ENCODE measurements at regions not wholly inside any gene's neighbourhood (a gene's known extent, or its start where the extent isn't known, plus 50 kb on each side); places are given as distances from the start of the nearest gene placed in this dataset.

GRCh38 chr9:87099407-87099806 lies 152.1 kb upstream of the GAS1 start:
- Histone ChIP-seq H3K27me3 (ENCODE audit: insufficient read depth, poor library complexity, severe bottlenecking) (no peaks in the 10 kb centered on the region), H3K27ac (ENCODE audit: poor library complexity, severe bottlenecking) (no peak overlapping the region), H3K9me3 (ENCODE audit: severe bottlenecking) (no peaks in the 10 kb centered on the region), H3K4me3 (ENCODE audit: severe bottlenecking) (no peak overlapping the region), H3K36me3 (ENCODE audit: low read depth) (no peaks in the 10 kb centered on the region), H3K4me1 (ENCODE audit: insufficient read depth, poor library complexity, severe bottlenecking) (no peaks in the 10 kb centered on the region)
- no peak for DNase-seq (ENCODE audit: low spot score)
- TF ChIP-seq CTCF (IDR thresholded peaks at IDR 0.05; ENCODE audit: poor library complexity, severe bottlenecking) = no peak
- peak; percentile 40; the same call in 1 of the 3 replicates for ATAC-seq (ENCODE audit: low read depth)

GRCh38 chr9:87100001-87100400 lies 152.7 kb upstream of the GAS1 start:
- Histone ChIP-seq H3K4me1 (ENCODE audit: insufficient read depth, poor library complexity, severe bottlenecking) (no peaks in the 10 kb centered on the region), H3K4me3 (ENCODE audit: severe bottlenecking) (no peak overlapping the region), H3K27me3 (ENCODE audit: insufficient read depth, poor library complexity, severe bottlenecking) (no peaks in the 10 kb centered on the region), H3K36me3 (ENCODE audit: low read depth) (no peaks in the 10 kb centered on the region), H3K9me3 (ENCODE audit: severe bottlenecking) (no peaks in the 10 kb centered on the region), H3K27ac (ENCODE audit: poor library complexity, severe bottlenecking) (no peak overlapping the region)
- TF ChIP-seq CTCF (IDR thresholded peaks at IDR 0.05; ENCODE audit: poor library complexity, severe bottlenecking) = no peak
- no peak for ATAC-seq (ENCODE audit: low read depth)
- no peak for DNase-seq (ENCODE audit: low spot score)

- Histone ChIP-seq H3K36me3 (ENCODE audit: low read depth) (no peaks in the 10 kb centered on the region), H3K27me3 (ENCODE audit: insufficient read depth, poor library complexity, severe bottlenecking) (no peaks in the 10 kb centered on the region), H3K4me3 (ENCODE audit: severe bottlenecking) (no peak overlapping the region), H3K4me1 (ENCODE audit: insufficient read depth, poor library complexity, severe bottlenecking) (peaks cover 9% of the 10 kb centered on the region), H3K27ac (ENCODE audit: poor library complexity, severe bottlenecking) (no peak overlapping the region), H3K9me3 (ENCODE audit: severe bottlenecking) (no peaks in the 10 kb centered on the region)
- no peak for TF ChIP-seq CTCF (IDR thresholded peaks at IDR 0.05; ENCODE audit: poor library complexity, severe bottlenecking)
- DNase-seq (ENCODE audit: low spot score) (no peak), ATAC-seq (ENCODE audit: low read depth) (no peak)
Observed at GRCh38 chr9:87102126-87102525, 154.8 kb upstream of the GAS1 start.

GRCh38 chr9:87107072-87107471 lies 159.8 kb upstream of the GAS1 start:
- Histone ChIP-seq H3K36me3 (ENCODE audit: low read depth) (no peaks in the 10 kb centered on the region), H3K4me3 (ENCODE audit: severe bottlenecking) (no peak overlapping the region), H3K27ac (ENCODE audit: poor library complexity, severe bottlenecking) (peak overlapping the region; percentile 76), H3K9me3 (ENCODE audit: severe bottlenecking) (no peaks in the 10 kb centered on the region), H3K4me1 (ENCODE audit: insufficient read depth, poor library complexity, severe bottlenecking) (peaks cover 33% of the 10 kb centered on the region), H3K27me3 (ENCODE audit: insufficient read depth, poor library complexity, severe bottlenecking) (no peaks in the 10 kb centered on the region)
- ATAC-seq (ENCODE audit: low read depth) (peak; percentile 86), DNase-seq (ENCODE audit: low spot score) (peak; percentile 65)
- TF ChIP-seq CTCF (IDR thresholded peaks at IDR 0.05; ENCODE audit: poor library complexity, severe bottlenecking) = peak; percentile 72

GRCh38 chr9:87108661-87109060 lies 161.4 kb upstream of the GAS1 start:
- Histone ChIP-seq H3K27me3 (ENCODE audit: insufficient read depth, poor library complexity, severe bottlenecking) (no peaks in the 10 kb centered on the region), H3K4me1 (ENCODE audit: insufficient read depth, poor library complexity, severe bottlenecking) (peaks cover 33% of the 10 kb centered on the region), H3K4me3 (ENCODE audit: severe bottlenecking) (no peak overlapping the region), H3K36me3 (ENCODE audit: low read depth) (no peaks in the 10 kb centered on the region), H3K27ac (ENCODE audit: poor library complexity, severe bottlenecking) (peak overlapping the region; percentile 76), H3K9me3 (ENCODE audit: severe bottlenecking) (no peaks in the 10 kb centered on the region)
- TF ChIP-seq CTCF (IDR thresholded peaks at IDR 0.05; ENCODE audit: poor library complexity, severe bottlenecking) = no peak
- ATAC-seq (ENCODE audit: low read depth) (no peak), DNase-seq (ENCODE audit: low spot score) (no peak)

Data from RWPE2 (cell line).